ENCODE measurements at regions not wholly inside any gene's neighbourhood (a gene's known extent, or its start where the extent isn't known, plus 50 kb on each side); places are given as distances from the start of the nearest gene placed in this dataset.

DNA sequence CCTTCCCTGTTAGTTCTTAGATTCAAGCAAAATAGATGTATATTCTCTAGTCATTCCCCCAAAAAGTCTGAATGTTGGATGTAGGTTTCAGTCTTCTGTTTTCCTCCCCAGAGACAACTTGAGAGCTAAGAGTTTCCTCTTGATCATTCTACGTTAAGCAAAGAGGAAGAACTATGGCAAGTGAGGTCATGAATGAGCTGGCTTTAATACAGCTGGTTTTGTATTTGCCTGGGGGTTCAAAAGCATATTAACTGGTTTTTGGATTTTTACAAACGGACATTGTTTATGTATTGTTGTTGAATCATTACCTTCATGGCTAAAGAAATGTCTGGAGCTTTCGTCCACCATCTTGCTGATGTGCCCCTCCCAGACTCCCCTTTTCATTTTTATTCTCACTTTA lies 916.7 kb upstream of the POU3F4 start:
- Histone ChIP-seq H3K14ac (ENCODE audit: insufficient read depth, low read length) (no peak overlapping the region), H3K79me2 (ENCODE audit: insufficient read depth, low read length) (no peaks in the 10 kb centered on the region), H2BK5ac (ENCODE audit: insufficient read length, low read length) (no peak overlapping the region), H4K91ac (ENCODE audit: insufficient read length, low read depth, low read length) (no peak overlapping the region), H3K4me2 (ENCODE audit: insufficient read depth, insufficient read length, low read length) (no peak overlapping the region), H3K9ac (ENCODE audit: extremely low read depth, insufficient read length, low read length) (no peak overlapping the region), H2BK15ac (ENCODE audit: low read depth, low read length) (no peak overlapping the region), H4K5ac (ENCODE audit: insufficient read length, low read depth, low read length) (no peak overlapping the region), H4K20me1 (ENCODE audit: control insufficient read depth, insufficient read depth, insufficient read length) (no peaks in the 10 kb centered on the region), H3K27me3 (ENCODE audit: insufficient read depth, low read length) (no peaks in the 10 kb centered on the region), H3K23me2 (ENCODE audit: insufficient read length, low read depth, low read length, poor library complexity, severe bottlenecking) (no peaks in the 10 kb centered on the region), H3K56ac (ENCODE audit: insufficient read length, low read depth, low read length) (no peak overlapping the region), H2BK20ac (ENCODE audit: low read depth, low read length, poor library complexity, severe bottlenecking) (no peak overlapping the region), H3K23ac (ENCODE audit: insufficient read length, low read depth, low read length) (no peak overlapping the region), H2BK12ac (ENCODE audit: insufficient read length, low read depth, low read length) (no peak overlapping the region), H3K79me1 (ENCODE audit: insufficient read depth, low read depth, low read length, poor library complexity, severe bottlenecking) (no peaks in the 10 kb centered on the region), H2AFZ (ENCODE audit: low read length) (no peak overlapping the region), H3K9me3 (ENCODE audit: control insufficient read depth, low read depth, low read length) (peaks cover 1% of the 10 kb centered on the region), H3K27ac (ENCODE audit: insufficient read length, low read depth, low read length) (no peak overlapping the region), H4K8ac (replicated peaks; ENCODE audit: insufficient read length, low read depth, low read length) (no peak overlapping the region), H3K4ac (ENCODE audit: low read depth, low read length) (no peak overlapping the region), H2AK5ac (ENCODE audit: insufficient read length, low read length) (no peak overlapping the region), H2BK120ac (ENCODE audit: low read depth, low read length, poor library complexity, severe bottlenecking) (no peak overlapping the region), H3T11ph (ENCODE audit: low read length) (no peak overlapping the region), H3K18ac (ENCODE audit: insufficient read length, low read depth, low read length) (no peak overlapping the region), H3K4me1 (ENCODE audit: insufficient read depth, low read length) (no peaks in the 10 kb centered on the region)
- Mint-ChIP-seq H3K4me1 (no peaks in the 10 kb centered on the region), H3K27me3 (ENCODE audit: low read depth) (no peaks in the 10 kb centered on the region), H3K4me3 (no peak overlapping the region), H3K9me3 (peaks cover 55 to 63% of the 10 kb centered on the region in 2 experiments), H3K36me3 (ENCODE audit: insufficient read depth in 1 of 3, low read depth in 3 of 3) (no peaks in the 10 kb centered on the region; a peak in 2 of 7 replicates), H3K27ac (no peak overlapping the region)
- WGBS (ENCODE audit: extremely low coverage, insufficient read length, low lambda C conversion rate), result no CpG with 5 or more reads among the region's 3 CpGs
- no peak for TF ChIP-seq CTCF (conservative IDR thresholded peaks at IDR 0.05)
- DNase-seq, result no peak
